GM12878 (cell line): ENCODE measurements at regions not wholly inside any gene's neighbourhood (a gene's known extent, or its start where the extent isn't known, plus 50 kb on each side); places are given as distances from the start of the nearest gene placed in this dataset.

Source experiments
- ATAC-seq: fragments of 200-7000 bp; cut with Tn5 transposase; 3 replicates; pipeline ENCODE4 v1.9.1; 2020; ENCODE audit warnings: mild to moderate bottlenecking, moderate library complexity
- BruUV-seq: library from RNA; stranded (reverse); fragments of 400-500 nt; replicated peaks from 2 replicates; lab custom pipeline; 2021; lab: Mats Ljungman, UMichigan
- CTCF ChIA-PET: fragments of 300-600 bp; sonication (Branson Sonifier 250); formaldehyde crosslinking; extraction: SDS; loops from one replicate; lab custom pipeline; 2021; ENCODE audit warnings: inconsistent platforms; lab: Yijun Ruan, JAX
- POLR2A ChIA-PET: fragments of 350-600 bp; formaldehyde crosslinking; extraction: SDS; loops from one replicate; lab custom pipeline; 2021; ENCODE audit warnings: inconsistent platforms; lab: Charles Lee
- RAD21 ChIA-PET: fragments of 300-600 bp; sonication (Branson Sonifier 250); formaldehyde crosslinking; loops from one replicate; lab custom pipeline; 2023; ENCODE audit warnings: antibody characterized with exemption; ENCODE audit not compliant: unreplicated experiment; lab: Charles Lee
- SMC1A ChIA-PET: fragments of 300-600 bp; sonication (Branson Sonifier 250); formaldehyde crosslinking; loops from one replicate; lab custom pipeline; 2023; ENCODE audit not compliant: unreplicated experiment, uncharacterized antibody; lab: Charles Lee
- DNase-seq: peaks from one replicate; pipeline ENCODE4 v3.0.0-alpha.2; 2011; ENCODE audit warnings: low read depth, low spot score
- FAIRE-seq: peaks from 3 replicates; lab custom pipeline; 2011; peaks lifted over from hg19 to GRCh38; lab: Jason Lieb, UNC
- H2AFZ ChIP-seq: 2 replicates; pipeline ENCODE4 v1.6.0; 2011; ENCODE audit warnings: low read depth, low read length, control low read depth; ENCODE audit not compliant: control insufficient read depth
- H3K27ac ChIP-seq: 2 replicates; pipeline ENCODE4 v1.5.1; 2011; ENCODE audit warnings: control low read depth; ENCODE audit not compliant: control insufficient read depth, insufficient read depth
- H3K27me3 ChIP-seq, 2 experiments: replicated peaks in 1 of 2; 2 replicates each; pipeline versions ENCODE4 v1.6.0 to v1.6.1; 2011; ENCODE audit warnings: low read length in 1 of 2; ENCODE audit not compliant: control insufficient read depth in 2 of 2, insufficient read depth in 2 of 2
- H3K36me3 ChIP-seq, 2 experiments: 2 replicates each; pipeline ENCODE4 v1.5.1; 2011; ENCODE audit warnings: low read length in 1 of 2; ENCODE audit not compliant: control insufficient read depth in 2 of 2, insufficient read depth in 2 of 2
- H3K4me1 ChIP-seq: 2 replicates; pipeline ENCODE4 v1.6.1; 2011; ENCODE audit warnings: mild to moderate bottlenecking, low read length, moderate library complexity, mixed read lengths; ENCODE audit not compliant: control insufficient read depth, insufficient read depth
- H3K4me2 ChIP-seq: 2 replicates; pipeline ENCODE4 v1.6.0; 2011; ENCODE audit warnings: control low read depth; ENCODE audit not compliant: control insufficient read depth, insufficient read depth
- H3K4me3 ChIP-seq: fragments of 200-600 bp; sonication (generic); 2 replicates; pipeline ENCODE4 v1.5.1; 2016
- H3K79me2 ChIP-seq: 2 replicates; pipeline ENCODE4 v1.6.0; 2011; ENCODE audit warnings: low read length; ENCODE audit not compliant: control insufficient read depth, insufficient read depth
- H3K9ac ChIP-seq: 2 replicates; pipeline ENCODE4 v1.8.0; 2011; ENCODE audit warnings: low read length, control low read depth, mixed read lengths; ENCODE audit not compliant: control insufficient read depth, insufficient read depth
- H3K9me3 ChIP-seq: replicated peaks from 3 replicates; pipeline ENCODE4 v1.5.1; 2011; ENCODE audit warnings: mild to moderate bottlenecking, low read length; ENCODE audit not compliant: control insufficient read depth, insufficient read depth
- H4K20me1 ChIP-seq: 2 replicates; pipeline ENCODE4 v1.6.0; 2011; ENCODE audit not compliant: control insufficient read depth, insufficient read depth
- FOXM1 ChIP-seq: IDR thresholded peaks from 2 replicates; pipeline ENCODE4 v1.6.1; 2012; ENCODE audit warnings: low read depth, mild to moderate bottlenecking, inconsistent platforms, low read length, moderate library complexity
- GABPA ChIP-seq: IDR thresholded peaks from 2 replicates; pipeline ENCODE4 v1.6.1; 2014; ENCODE audit warnings: antibody characterized with exemption, low read depth, mild to moderate bottlenecking, inconsistent platforms
- KDM1A ChIP-seq: fragments of 200-600 bp; sonication (generic); IDR thresholded peaks from 2 replicates; pipeline ENCODE4 v1.6.1; 2016; ENCODE audit warnings: borderline replicate concordance
- LARP7 ChIP-seq: fragments of 450-650 bp; IDR thresholded peaks from 2 replicates; pipeline ENCODE4 v1.6.1; 2017; ENCODE audit warnings: mild to moderate bottlenecking
- NFXL1 ChIP-seq: fragments of 450-650 bp; IDR thresholded peaks from 2 replicates; pipeline ENCODE4 v1.6.1; 2017; ENCODE audit warnings: antibody characterized with exemption, mild to moderate bottlenecking, borderline replicate concordance
- NR2C1 ChIP-seq: fragments of 450-650 bp; IDR thresholded peaks from 2 replicates; pipeline ENCODE4 v1.6.1; 2017; ENCODE audit warnings: antibody characterized with exemption, mild to moderate bottlenecking, moderate library complexity
- REST ChIP-seq: IDR thresholded peaks from 2 replicates; pipeline ENCODE4 v1.6.1; 2012; ENCODE audit warnings: mild to moderate bottlenecking, low read depth, low read length
- SIX5 ChIP-seq: IDR thresholded peaks from 2 replicates; pipeline ENCODE4 v1.6.1; 2011; ENCODE audit warnings: mild to moderate bottlenecking, low read depth, low read length, moderate library complexity; ENCODE audit not compliant: severe bottlenecking
- TCF7 ChIP-seq: IDR thresholded peaks from 2 replicates; pipeline ENCODE4 v1.6.1; 2014; ENCODE audit warnings: antibody characterized with exemption, borderline replicate concordance
- WGBS: methylation state at CpG from one replicate; pipeline ENCODE4 v1.1.6; 2016; ENCODE audit warnings: low lambda C conversion rate; ENCODE audit not compliant: insufficient replicate concordance, insufficient coverage; ENCODE audit errors: missing lambda C conversion rate; 5-methylcytosine and 5-hydroxymethylcytosine counted together
- in situ Hi-C: fragments of 300-500 bp; cut with MboI; formaldehyde crosslinking; loops from 9 replicates; pipeline ENCODE4 v1.14.3; 2018; ENCODE audit warnings: mixed read lengths
- intact Hi-C: fragments of 100-400 bp; cut with micrococcal nuclease; formaldehyde crosslinking; loops from one replicate; pipeline ENCODE4 v1.14.2; 2022; ENCODE audit not compliant: unreplicated experiment

GRCh38 chr5:40066616-40067015 is 613.1 kb upstream of the PTGER4 start:
- TF ChIP-seq NR2C1 (no peak), GABPA (no peak), FOXM1 (no peak), REST (no peak), NFXL1 (no peak), LARP7 (no peak), SIX5 (no peak), KDM1A (no peak), TCF7 (no peak)
- BruUV-seq: no TSS peak

More at GRCh38 chr5:40066616-40067015, 613.1 kb upstream of the PTGER4 start:
- Histone ChIP-seq H2AFZ (no peak overlapping the region), H3K4me3 (no peak overlapping the region), H3K4me2 (no peak overlapping the region), H3K9ac (no peak overlapping the region), H3K36me3 (no peaks in the 10 kb centered on the region), H3K27ac (no peak overlapping the region), H3K27me3 (no peaks in the 10 kb centered on the region), H3K9me3 (no peaks in the 10 kb centered on the region), H3K4me1 (no peaks in the 10 kb centered on the region), H3K79me2 (no peaks in the 10 kb centered on the region), H4K20me1 (no peaks in the 10 kb centered on the region)
- CTCF ChIA-PET: no interaction called here
- SMC1A ChIA-PET: no interaction called here
- no peak for ATAC-seq
- no peak for DNase-seq
- POLR2A ChIA-PET: no interaction called here
- 62% methylated on average over 22 of the region's 22 CpGs for WGBS
- intact Hi-C loops (no loop called here), in situ Hi-C loops (no loop called here)
- FAIRE-seq: no peak
- RAD21 ChIA-PET: no interaction called here
